B cell (primary cell): ENCODE measurements at regions not wholly inside any gene's neighbourhood (a gene's known extent, or its start where the extent isn't known, plus 50 kb on each side); places are given as distances from the start of the nearest gene placed in this dataset.

Experiments used
- ATAC-seq: fragments of 200-7000 bp; cut with Tn5 transposase; one replicate; pipeline ENCODE4 v1.10.0; 2021; ENCODE audit warnings: low read depth, mild to moderate bottlenecking, moderate number of reproducible peaks, moderate library complexity
- CTCF ChIA-PET: fragments of 350-600 bp; sonication (Branson Sonifier 250); formaldehyde crosslinking; loops from one replicate; lab custom pipeline; 2021; ENCODE audit warnings: antibody characterized with exemption, inconsistent platforms; lab: Charles Lee
- POLR2A ChIA-PET: fragments of 350-600 bp; sonication (Branson Sonifier 250); formaldehyde crosslinking; loops from one replicate; lab custom pipeline; 2021; ENCODE audit warnings: antibody characterized with exemption; lab: Charles Lee
- DNase-seq: peaks from one replicate; pipeline ENCODE4 v3.0.0; 2013
- H2AFZ ChIP-seq: 2 replicates; pipeline ENCODE4 v1.6.1; 2012; ENCODE audit warnings: mild to moderate bottlenecking, low read depth, low read length; ENCODE audit not compliant: insufficient read depth, poor library complexity, severe bottlenecking
- H3K27ac ChIP-seq, 2 donors: 1 replicate in 1 of 2; 2 replicates in 1 of 2; pipeline ENCODE4 v1.5.1; 2012 to 2013; ENCODE audit warnings: low read length in 2 of 2, mild to moderate bottlenecking in 2 of 2, moderate library complexity in 1 of 2
- H3K27me3 ChIP-seq, 4 experiments: fragments of 200-600 bp in 1 of 4; sonication (generic) in 1 of 4; replicated peaks in 1 of 4; 1 replicate in 2 of 4; 2 replicates in 2 of 4; pipeline versions ENCODE4 v1.6.1 to v1.7.0; 2013 to 2016; ENCODE audit warnings: low read length in 3 of 4, mild to moderate bottlenecking in 2 of 4, mixed read lengths in 1 of 4, moderate library complexity in 1 of 4; ENCODE audit not compliant: insufficient read depth in 4 of 4, control insufficient read depth in 3 of 4; ENCODE audit errors: control extremely low read depth in 1 of 4
- H3K36me3 ChIP-seq, 2 experiments: replicated peaks in 1 of 2; 1 replicate in 1 of 2; 2 replicates in 1 of 2; pipeline versions ENCODE4 v1.6.1 to v1.7.1; 2013; ENCODE audit warnings: low read length in 1 of 2; ENCODE audit not compliant: insufficient read depth in 2 of 2, control insufficient read depth in 1 of 2; ENCODE audit errors: control extremely low read depth in 1 of 2, extremely low read depth in 1 of 2
- H3K4me1 ChIP-seq, 2 donors: fragments of 200-600 bp in 1 of 2; sonication (generic) in 1 of 2; 1 replicate in 1 of 2; 2 replicates in 1 of 2; pipeline versions ENCODE4 v1.5.1 to v1.6.1; 2013 to 2017; ENCODE audit warnings: low read length in 2 of 2; ENCODE audit not compliant: control insufficient read depth in 2 of 2, insufficient read depth in 2 of 2
- H3K4me2 ChIP-seq: replicated peaks from 2 replicates; pipeline ENCODE3; 2012; ENCODE audit warnings: mild to moderate bottlenecking, low read depth, low read length; ENCODE audit not compliant: poor library complexity, severe bottlenecking
- H3K4me3 ChIP-seq, 5 experiments: fragments of 200-600 bp in 1 of 5; sonication (generic) in 1 of 5; 1 replicate in 3 of 5; 2 replicates in 2 of 5; pipeline versions ENCODE4 v1.5.1 to v1.7.0; 2011 to 2016; ENCODE audit warnings: low read length in 4 of 5, mild to moderate bottlenecking in 4 of 5, low read depth in 2 of 5, control low read depth in 1 of 5, moderate library complexity in 1 of 5; ENCODE audit not compliant: insufficient read depth in 1 of 5; ENCODE audit errors: control extremely low read depth in 1 of 5, extremely low read depth in 1 of 5
- H3K79me2 ChIP-seq: fragments of 200-600 bp; sonication (generic); one replicate; pipeline ENCODE4 v1.6.0; 2016; ENCODE audit warnings: low read length; ENCODE audit not compliant: control insufficient read depth, insufficient read depth
- H3K9ac ChIP-seq: fragments of 200-600 bp; sonication (generic); 2 replicates; pipeline ENCODE4 v1.6.1; 2017; ENCODE audit warnings: mild to moderate bottlenecking, low read length, moderate library complexity
- H3K9me3 ChIP-seq, 3 donors: one replicate each; pipeline versions ENCODE4 v1.6.1 to v1.7.1; 2013; ENCODE audit warnings: low read length in 2 of 3; ENCODE audit not compliant: control insufficient read depth in 2 of 3, insufficient read depth in 1 of 3; ENCODE audit errors: control extremely low read depth in 1 of 3
- H4K20me1 ChIP-seq: 2 replicates; pipeline ENCODE4 v1.6.0; 2012; ENCODE audit warnings: mild to moderate bottlenecking, low read length; ENCODE audit not compliant: insufficient read depth, control insufficient read depth, poor library complexity, severe bottlenecking
- H3K27ac Mint-ChIP-seq: one replicate; pipeline ENCODE4 v1.8.0; 2021; ENCODE audit warnings: mixed read lengths
- H3K27me3 Mint-ChIP-seq: one replicate; pipeline ENCODE4 v1.8.0; 2021; ENCODE audit warnings: mixed read lengths
- H3K4me1 Mint-ChIP-seq: one replicate; pipeline ENCODE4 v1.8.0; 2021; ENCODE audit warnings: mixed read lengths
- H3K4me3 Mint-ChIP-seq: one replicate; pipeline ENCODE4 v1.8.0; 2021; ENCODE audit warnings: mixed read lengths
- H3K9me3 Mint-ChIP-seq: one replicate; pipeline ENCODE4 v1.8.0; 2022; ENCODE audit warnings: mixed read lengths; ENCODE audit not compliant: insufficient read depth
- CTCF ChIP-seq: fragments of 200-600 bp; IDR thresholded peaks from one replicate; pipeline ENCODE4 v1.8.0; 2022; ENCODE audit warnings: antibody characterized with exemption, mild to moderate bottlenecking
- EZH2 ChIP-seq: IDR thresholded peaks from 2 replicates; pipeline ENCODE4 v1.6.1; 2012; ENCODE audit warnings: borderline replicate concordance, low read depth, mild to moderate bottlenecking, moderate library complexity, low read length; ENCODE audit not compliant: insufficient read depth, poor library complexity, severe bottlenecking
- WGBS: methylation state at CpG from one replicate; pipeline ENCODE4 v1.1.5; 2013; ENCODE audit warnings: missing lambda C conversion rate; ENCODE audit not compliant: insufficient coverage; 5-methylcytosine and 5-hydroxymethylcytosine counted together
- intact Hi-C: fragments of 100-400 bp; cut with micrococcal nuclease; formaldehyde crosslinking; loops from one replicate; pipeline ENCODE4 v1.10.0; 2022

GRCh38 chr2:4882941-4883340, 809.2 kb upstream of the SOX11 start:
- no peaks in the 10 kb centered on the region for H3K36me3 ChIP-seq
- DNase-seq (no peak), ATAC-seq (no peak)
- ChIA-PET CTCF (no interaction called here), POLR2A (no interaction called here)
- Mint-ChIP-seq H3K9me3 (no peaks in the 10 kb centered on the region), H3K27me3 (no peaks in the 10 kb centered on the region), H3K4me1 (no peaks in the 10 kb centered on the region), H3K4me3 (no peak overlapping the region), H3K27ac (no peak overlapping the region)
- no peak overlapping the region for H3K9ac ChIP-seq
- H3K4me3 ChIP-seq = no peak overlapping the region
- intact Hi-C loops = no loop called here
- H4K20me1 ChIP-seq = no peaks in the 10 kb centered on the region
- H3K27me3 ChIP-seq = no peaks in the 10 kb centered on the region
- WGBS = 93% methylated on average over 5 of the region's 8 CpGs
- no peak overlapping the region for H3K27ac ChIP-seq
- no peak for TF ChIP-seq EZH2
- no peak for TF ChIP-seq CTCF
- H3K9me3 ChIP-seq = peaks cover 0 to 14% (median 0%) of the 10 kb centered on the region in 3 donors
- no peaks in the 10 kb centered on the region for H3K4me1 ChIP-seq
- no peak overlapping the region for H3K4me2 ChIP-seq
- no peaks in the 10 kb centered on the region for H3K79me2 ChIP-seq
- no peak overlapping the region for H2AFZ ChIP-seq

- Histone ChIP-seq H3K9ac (no peak overlapping the region), H3K9me3 (peaks cover 0 to 14% (median 0%) of the 10 kb centered on the region in 3 donors), H3K4me2 (no peak overlapping the region), H3K27ac (no peak overlapping the region), H3K36me3 (no peaks in the 10 kb centered on the region), H3K4me1 (no peaks in the 10 kb centered on the region), H2AFZ (no peak overlapping the region), H3K79me2 (no peaks in the 10 kb centered on the region), H4K20me1 (no peaks in the 10 kb centered on the region), H3K4me3 (no peak overlapping the region), H3K27me3 (no peaks in the 10 kb centered on the region)
- Mint-ChIP-seq H3K4me1 (no peaks in the 10 kb centered on the region), H3K4me3 (no peak overlapping the region), H3K27ac (no peak overlapping the region), H3K27me3 (no peaks in the 10 kb centered on the region), H3K9me3 (no peaks in the 10 kb centered on the region)
- TF ChIP-seq CTCF (no peak), EZH2 (no peak)
- intact Hi-C loops = no loop called here
- ChIA-PET POLR2A (no interaction called here), CTCF (no interaction called here)
- no peak for ATAC-seq
- WGBS = 86% methylated on average over 15 of the region's 17 CpGs
- DNase-seq = no peak
Observed at GRCh38 chr2:4883375-4883774, 808.8 kb upstream of the SOX11 start.
